Panc1 (cell line): ENCODE measurements at regions not wholly inside any gene's neighbourhood (a gene's known extent, or its start where the extent isn't known, plus 50 kb on each side); places are given as distances from the start of the nearest gene placed in this dataset.

Source experiments
- ATAC-seq: fragments of 200-7000 bp; cut with Tn5 transposase; 2 replicates; pipeline ENCODE4 v1.9.1; 2020; ENCODE audit warnings: mild to moderate bottlenecking, moderate library complexity
- BruUV-seq: library from RNA; stranded (reverse); fragments of 400-500 nt; replicated peaks from 2 replicates; lab custom pipeline; 2021; lab: Mats Ljungman, UMichigan
- CTCF ChIA-PET: fragments of 300-600 bp; sonication (Branson Sonifier 250); formaldehyde crosslinking; loops from one replicate; lab custom pipeline; 2022; ENCODE audit warnings: antibody characterized with exemption; lab: Charles Lee
- POLR2A ChIA-PET: fragments of 300-600 bp; sonication (Branson Sonifier 250); formaldehyde crosslinking; loops from one replicate; lab custom pipeline; 2022; ENCODE audit warnings: antibody characterized with exemption; lab: Charles Lee
- DNase-seq: peaks from one replicate; pipeline ENCODE4 v3.0.0-alpha.2; 2010; ENCODE audit warnings: low read depth, low spot score
- H3K27ac ChIP-seq: 2 replicates; pipeline ENCODE4 v1.5.1; 2011; ENCODE audit warnings: mild to moderate bottlenecking, low read length, inconsistent platforms
- H3K27me3 ChIP-seq: fragments of 200-500 bp; sonication (Bioruptor generic); 2 replicates; pipeline ENCODE4 v1.6.0; 2014; ENCODE audit warnings: low read length, inconsistent platforms; ENCODE audit not compliant: control insufficient read depth, insufficient read depth
- H3K36me3 ChIP-seq: fragments of 200-500 bp; sonication (Bioruptor generic); 2 replicates; pipeline ENCODE4 v1.5.1; 2014; ENCODE audit warnings: inconsistent platforms, mild to moderate bottlenecking, low read length, moderate library complexity; ENCODE audit not compliant: control insufficient read depth, insufficient read depth
- H3K4me1 ChIP-seq: 2 replicates; pipeline ENCODE4 v1.5.1; 2011; ENCODE audit warnings: inconsistent platforms, mild to moderate bottlenecking, low read length, moderate library complexity; ENCODE audit not compliant: control insufficient read depth, insufficient read depth
- H3K4me3 ChIP-seq, 2 experiments: 2 replicates each; pipeline ENCODE4 v1.5.1; 2011 to 2012; ENCODE audit warnings: low read depth in 2 of 2, low read length in 2 of 2, mild to moderate bottlenecking in 2 of 2, inconsistent platforms in 1 of 2, moderate library complexity in 1 of 2
- H3K9me3 ChIP-seq: fragments of 200-500 bp; sonication (Bioruptor generic); 2 replicates; pipeline ENCODE4 v1.5.1; 2014; ENCODE audit warnings: low read depth, mild to moderate bottlenecking, inconsistent platforms, low read length, moderate library complexity; ENCODE audit not compliant: control insufficient read depth, insufficient read depth
- POLR2AphosphoS5 ChIP-seq: IDR thresholded peaks from 2 replicates; pipeline ENCODE4 v1.6.1; 2012; ENCODE audit warnings: mild to moderate bottlenecking, low read depth, low read length, moderate library complexity
- SIN3A ChIP-seq: IDR thresholded peaks from 2 replicates; pipeline ENCODE4 v1.6.1; 2012; ENCODE audit warnings: low read depth, mild to moderate bottlenecking, low read length, moderate library complexity, borderline replicate concordance; ENCODE audit not compliant: insufficient read depth
- TCF7L2 ChIP-seq: IDR thresholded peaks from 2 replicates; pipeline ENCODE4 v1.6.1; 2011; ENCODE audit warnings: mild to moderate bottlenecking, low read depth, low read length, inconsistent platforms
- in situ Hi-C: cut with HindIII; loops from 2 replicates; pipeline ENCODE4 v1.10.0; 2016; ENCODE audit warnings: low sequenced_read_pairs, low pct_unique_long_range_greater_than_20kb
- intact Hi-C: fragments of 100-400 bp; cut with micrococcal nuclease; formaldehyde crosslinking; loops from one replicate; pipeline ENCODE4 v1.10.0; 2022; ENCODE audit not compliant: unreplicated experiment
- TF ChIP-seq, protein P1 (sequence below), 2 experiments: IDR thresholded peaks; 2 replicates each; pipeline ENCODE4 v1.6.1; 2011 to 2012; ENCODE audit warnings: low read depth in 2 of 2, control low read depth in 1 of 2, low read length in 1 of 2, mild to moderate bottlenecking in 1 of 2, moderate library complexity in 1 of 2; ENCODE audit not compliant: insufficient read depth in 1 of 2
- TF ChIP-seq, protein P2 (sequence below): fragments of 450-650 bp; IDR thresholded peaks from 2 replicates; pipeline ENCODE4 v1.5.1; 2017; ENCODE audit warnings: mild to moderate bottlenecking

DNA sequence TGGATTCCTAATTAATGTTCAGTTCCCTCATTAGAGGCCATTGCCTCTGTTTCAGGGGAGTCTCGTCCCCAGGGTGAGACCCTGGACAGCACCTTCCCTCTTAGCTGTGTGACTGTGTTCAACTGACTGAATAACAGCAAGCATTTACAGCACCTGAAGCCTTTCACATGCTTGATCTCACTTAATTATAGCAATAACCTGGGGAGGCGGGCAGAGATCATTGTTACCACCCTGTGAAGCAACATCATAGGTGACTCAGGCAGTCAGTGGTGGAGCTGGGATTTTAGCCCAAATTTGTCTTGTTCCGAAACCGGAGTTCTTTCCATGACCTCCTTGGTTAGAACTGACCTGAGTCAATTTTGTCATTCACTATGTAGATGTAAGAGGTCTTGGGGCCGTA, 105.2 kb upstream of the RAD23B start:
- no TSS peak for BruUV-seq
- intact Hi-C loops = loop anchor here (10.0 kb wide), 1 partner anchor 313 kb away; the partner anchor contains the start of gene ZNF462
- in situ Hi-C loops = no loop called here
- no peaks in the 10 kb centered on the region for H3K9me3 ChIP-seq
- H3K4me1 ChIP-seq = no peaks in the 10 kb centered on the region
- DNase-seq (no peak), ATAC-seq (no peak)
- ChIA-PET POLR2A (no interaction called here), CTCF (no interaction called here)
- no peaks in the 10 kb centered on the region for H3K36me3 ChIP-seq
- H3K27ac ChIP-seq = no peak overlapping the region
- no peak for TF ChIP-seq TCF7L2
- no peak for TF ChIP-seq SIN3A
- TF ChIP-seq, protein P1, sequence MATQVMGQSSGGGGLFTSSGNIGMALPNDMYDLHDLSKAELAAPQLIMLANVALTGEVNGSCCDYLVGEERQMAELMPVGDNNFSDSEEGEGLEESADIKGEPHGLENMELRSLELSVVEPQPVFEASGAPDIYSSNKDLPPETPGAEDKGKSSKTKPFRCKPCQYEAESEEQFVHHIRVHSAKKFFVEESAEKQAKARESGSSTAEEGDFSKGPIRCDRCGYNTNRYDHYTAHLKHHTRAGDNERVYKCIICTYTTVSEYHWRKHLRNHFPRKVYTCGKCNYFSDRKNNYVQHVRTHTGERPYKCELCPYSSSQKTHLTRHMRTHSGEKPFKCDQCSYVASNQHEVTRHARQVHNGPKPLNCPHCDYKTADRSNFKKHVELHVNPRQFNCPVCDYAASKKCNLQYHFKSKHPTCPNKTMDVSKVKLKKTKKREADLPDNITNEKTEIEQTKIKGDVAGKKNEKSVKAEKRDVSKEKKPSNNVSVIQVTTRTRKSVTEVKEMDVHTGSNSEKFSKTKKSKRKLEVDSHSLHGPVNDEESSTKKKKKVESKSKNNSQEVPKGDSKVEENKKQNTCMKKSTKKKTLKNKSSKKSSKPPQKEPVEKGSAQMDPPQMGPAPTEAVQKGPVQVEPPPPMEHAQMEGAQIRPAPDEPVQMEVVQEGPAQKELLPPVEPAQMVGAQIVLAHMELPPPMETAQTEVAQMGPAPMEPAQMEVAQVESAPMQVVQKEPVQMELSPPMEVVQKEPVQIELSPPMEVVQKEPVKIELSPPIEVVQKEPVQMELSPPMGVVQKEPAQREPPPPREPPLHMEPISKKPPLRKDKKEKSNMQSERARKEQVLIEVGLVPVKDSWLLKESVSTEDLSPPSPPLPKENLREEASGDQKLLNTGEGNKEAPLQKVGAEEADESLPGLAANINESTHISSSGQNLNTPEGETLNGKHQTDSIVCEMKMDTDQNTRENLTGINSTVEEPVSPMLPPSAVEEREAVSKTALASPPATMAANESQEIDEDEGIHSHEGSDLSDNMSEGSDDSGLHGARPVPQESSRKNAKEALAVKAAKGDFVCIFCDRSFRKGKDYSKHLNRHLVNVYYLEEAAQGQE (IDR thresholded peaks at IDR 0.05; ENCODE audit: insufficient read depth in 1 of 2, low read depth in 2 of 2, low read length in 1 of 2) = no peak
- TF ChIP-seq, protein P2, sequence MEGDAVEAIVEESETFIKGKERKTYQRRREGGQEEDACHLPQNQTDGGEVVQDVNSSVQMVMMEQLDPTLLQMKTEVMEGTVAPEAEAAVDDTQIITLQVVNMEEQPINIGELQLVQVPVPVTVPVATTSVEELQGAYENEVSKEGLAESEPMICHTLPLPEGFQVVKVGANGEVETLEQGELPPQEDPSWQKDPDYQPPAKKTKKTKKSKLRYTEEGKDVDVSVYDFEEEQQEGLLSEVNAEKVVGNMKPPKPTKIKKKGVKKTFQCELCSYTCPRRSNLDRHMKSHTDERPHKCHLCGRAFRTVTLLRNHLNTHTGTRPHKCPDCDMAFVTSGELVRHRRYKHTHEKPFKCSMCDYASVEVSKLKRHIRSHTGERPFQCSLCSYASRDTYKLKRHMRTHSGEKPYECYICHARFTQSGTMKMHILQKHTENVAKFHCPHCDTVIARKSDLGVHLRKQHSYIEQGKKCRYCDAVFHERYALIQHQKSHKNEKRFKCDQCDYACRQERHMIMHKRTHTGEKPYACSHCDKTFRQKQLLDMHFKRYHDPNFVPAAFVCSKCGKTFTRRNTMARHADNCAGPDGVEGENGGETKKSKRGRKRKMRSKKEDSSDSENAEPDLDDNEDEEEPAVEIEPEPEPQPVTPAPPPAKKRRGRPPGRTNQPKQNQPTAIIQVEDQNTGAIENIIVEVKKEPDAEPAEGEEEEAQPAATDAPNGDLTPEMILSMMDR = no peak
- TF ChIP-seq POLR2AphosphoS5 = no peak
- H3K4me3 ChIP-seq = no peak overlapping the region
- H3K27me3 ChIP-seq = no peaks in the 10 kb centered on the region

DNA sequence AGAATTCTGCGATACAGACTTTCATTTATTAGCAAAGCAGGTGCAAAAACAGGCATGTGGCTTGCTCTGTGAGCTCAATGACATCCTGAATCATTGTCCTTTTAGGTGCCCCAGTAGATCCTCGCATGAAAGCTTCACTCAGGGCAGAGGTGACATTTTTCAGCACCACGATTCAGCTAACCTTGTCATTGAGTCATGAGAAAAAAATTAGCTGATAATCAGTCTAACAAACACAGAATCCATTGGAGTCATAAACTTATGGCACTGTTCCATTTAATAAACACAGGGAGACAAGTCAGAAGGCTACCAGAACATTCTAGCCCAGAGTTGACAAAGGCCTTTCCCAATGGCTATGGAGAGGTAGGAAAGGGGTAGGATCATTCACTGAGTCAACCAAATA, 104.8 kb upstream of the RAD23B start:
- ChIA-PET POLR2A (no interaction called here), CTCF (no interaction called here)
- H3K4me3 ChIP-seq = no peak overlapping the region
- H3K27ac ChIP-seq = no peak overlapping the region
- no TSS peak for BruUV-seq
- TF ChIP-seq POLR2AphosphoS5 = no peak
- TF ChIP-seq TCF7L2 = no peak
- TF ChIP-seq, protein P1 (IDR thresholded peaks at IDR 0.05; ENCODE audit: insufficient read depth in 1 of 2, low read depth in 2 of 2, low read length in 1 of 2) = no peak
- no peak for TF ChIP-seq SIN3A
- TF ChIP-seq, protein P2 = no peak
- H3K9me3 ChIP-seq = no peaks in the 10 kb centered on the region
- H3K4me1 ChIP-seq = no peaks in the 10 kb centered on the region
- no peaks in the 10 kb centered on the region for H3K27me3 ChIP-seq
- H3K36me3 ChIP-seq = no peaks in the 10 kb centered on the region
- in situ Hi-C loops = no loop called here
- DNase-seq (no peak), ATAC-seq (no peak)
- intact Hi-C loops = loop anchor here (10.0 kb wide), 1 partner anchor 313 kb away; the partner anchor contains the start of gene ZNF462
